Thyroid gland (tissue), 4 donors: ENCODE measurements at regions not wholly inside any gene's neighbourhood (a gene's known extent, or its start where the extent isn't known, plus 50 kb on each side); places are given as distances from the start of the nearest gene placed in this dataset.

ENCODE experiments used
- DNase-seq, 2 donors: peaks; one replicate each; pipeline ENCODE4 v3.0.0-alpha.2; 2019
- H3K27ac ChIP-seq, 3 donors: fragments of 200-600 bp; sonication (generic); 1 replicate in 2 of 3; 2 replicates in 1 of 3; pipeline ENCODE4 v1.5.1; 2016 to 2019; ENCODE audit warnings: mild to moderate bottlenecking in 1 of 3, moderate library complexity in 1 of 3
- H3K27me3 ChIP-seq: fragments of 200-600 bp; sonication (generic); one replicate; pipeline ENCODE4 v1.5.1; 2019
- H3K36me3 ChIP-seq, 2 donors: fragments of 200-600 bp; sonication (generic); one replicate each; pipeline ENCODE4 v1.5.1; 2016 to 2019
- H3K4me1 ChIP-seq, 2 donors: fragments of 200-600 bp; sonication (generic); one replicate each; pipeline ENCODE4 v1.5.1; 2017 to 2019
- H3K4me3 ChIP-seq, 3 donors: fragments of 200-600 bp; sonication (generic); replicated peaks in 1 of 3; 1 replicate in 2 of 3; 2 replicates in 1 of 3; pipeline ENCODE4 v1.5.1; 2016; ENCODE audit warnings: mild to moderate bottlenecking in 1 of 3
- H3K9me3 ChIP-seq: fragments of 200-600 bp; sonication (generic); one replicate; pipeline ENCODE4 v1.5.1; 2017
- CTCF ChIP-seq, 6 experiments: fragments of 200-600 bp in 3 of 6; fragments of 450-650 bp in 3 of 6; sonication (generic) in 3 of 6; IDR thresholded peaks; one replicate each; pipeline ENCODE4 v1.5.1; 2016 to 2019; ENCODE audit warnings: antibody characterized with exemption in 6 of 6, mild to moderate bottlenecking in 2 of 6, inconsistent platforms in 1 of 6, moderate library complexity in 1 of 6
- POLR2A ChIP-seq, 2 donors: fragments of 450-650 bp; IDR thresholded peaks; one replicate each; pipeline ENCODE4 v1.6.1; 2017; ENCODE audit warnings: antibody characterized with exemption in 2 of 2, mild to moderate bottlenecking in 2 of 2, moderate library complexity in 1 of 2
- WGBS, 2 donors: methylation state at CpG; one replicate each; pipeline ENCODE4 v1.1.5; 2017; 5-methylcytosine and 5-hydroxymethylcytosine counted together
- intact Hi-C: fragments of 100-400 bp; cut with DNase I; formaldehyde crosslinking; loops from one replicate; pipeline ENCODE4 v1.15.1; 2023

- Histone ChIP-seq H3K4me1 (peaks cover 0 to 13% of the 10 kb centered on the region in 2 donors), H3K27me3 (no peaks in the 10 kb centered on the region), H3K36me3 (no peaks in the 10 kb centered on the region), H3K9me3 (no peaks in the 10 kb centered on the region), H3K4me3 (no peak overlapping the region), H3K27ac (no peak overlapping the region)
- TF ChIP-seq CTCF (IDR thresholded peaks at IDR 0.05) (no peak), POLR2A (IDR thresholded peaks at IDR 0.05) (no peak)
- no peak for DNase-seq
- intact Hi-C loops, result loop anchor here (10.0 kb wide), 1 partner anchor 74 kb away; no protein-coding TSS in a partner anchor
- 84 to 88% methylated on average over 3 of the region's 3 CpGs for WGBS, 2 donors
Observed at GRCh38 chr6:14209000-14209399, 91.4 kb downstream of the CD83 start.

GRCh38 chr6:14210077-14210476 is 92.5 kb downstream of the CD83 start:
- Histone ChIP-seq H3K4me3 (no peak overlapping the region), H3K27me3 (no peaks in the 10 kb centered on the region), H3K27ac (no peak overlapping the region), H3K9me3 (no peaks in the 10 kb centered on the region), H3K36me3 (no peaks in the 10 kb centered on the region), H3K4me1 (peaks cover 0 to 13% of the 10 kb centered on the region in 2 donors)
- WGBS, 2 donors, result 85 to 88% methylated on average over 10 of the region's 10 CpGs
- intact Hi-C loops, result loop anchor here (10.0 kb wide), 1 partner anchor 105 kb away; no protein-coding TSS in a partner anchor
- no peak for DNase-seq
- TF ChIP-seq CTCF (IDR thresholded peaks at IDR 0.05) (no peak), POLR2A (IDR thresholded peaks at IDR 0.05) (no peak)

GRCh38 chr6:14210663-14211561 is 93.3 kb downstream of the CD83 start:
- Histone ChIP-seq H3K27me3 (no peaks in the 10 kb centered on the region), H3K36me3 (no peaks in the 10 kb centered on the region), H3K4me1 (peaks cover 0 to 13% of the 10 kb centered on the region in 2 donors), H3K27ac (peak overlapping the region; percentile 43 to 91 (median 82)), H3K4me3 (peak overlapping the region; percentile 29 to 82 (median 62)), H3K9me3 (no peaks in the 10 kb centered on the region)
- TF ChIP-seq POLR2A (IDR thresholded peaks at IDR 0.05), result peak; percentile 5 to 81
- TF ChIP-seq CTCF (IDR thresholded peaks at IDR 0.05), result peak; percentile 15 to 99 (median 74)
- intact Hi-C loops, result loop anchor here (10.0 kb wide), 1 partner anchor 104 kb away; no protein-coding TSS in a partner anchor
- DNase-seq, result peak; percentile 95 to 96
- WGBS, 2 donors, result 3 to 6% methylated on average over 26 to 33 of the region's 100 CpGs

GRCh38 chr6:14211562-14211942 is 94.0 kb downstream of the CD83 start:
- no peaks in the 10 kb centered on the region for H3K36me3 ChIP-seq
- DNase-seq, result no peak
- H3K9me3 ChIP-seq, result no peaks in the 10 kb centered on the region
- no peaks in the 10 kb centered on the region for H3K27me3 ChIP-seq
- intact Hi-C loops, result loop anchor here (10.0 kb wide), 1 partner anchor 103 kb away; no protein-coding TSS in a partner anchor
- H3K27ac ChIP-seq, result peak overlapping the region in 2 of 3 donors; percentile 37 to 91
- peak overlapping the region in 2 of 3 donors; percentile 35 to 65 for H3K4me3 ChIP-seq
- 41 to 50% methylated on average over 9 to 20 of the region's 20 CpGs for WGBS, 2 donors
- peaks cover 0 to 13% of the 10 kb centered on the region in 2 donors for H3K4me1 ChIP-seq
- TF ChIP-seq POLR2A (IDR thresholded peaks at IDR 0.05) (no peak), CTCF (IDR thresholded peaks at IDR 0.05) (no peak)

- Histone ChIP-seq H3K36me3 (no peaks in the 10 kb centered on the region), H3K27ac (no peak overlapping the region), H3K9me3 (no peaks in the 10 kb centered on the region), H3K4me3 (no peak overlapping the region), H3K4me1 (peaks cover 0 to 13% of the 10 kb centered on the region in 2 donors), H3K27me3 (no peaks in the 10 kb centered on the region)
- 80 to 84% methylated on average over 8 of the region's 8 CpGs for WGBS, 2 donors
- intact Hi-C loops, result loop anchor here (10.0 kb wide), 1 partner anchor 103 kb away; no protein-coding TSS in a partner anchor
- no peak for DNase-seq
- no peak for TF ChIP-seq POLR2A (IDR thresholded peaks at IDR 0.05)
- TF ChIP-seq CTCF (IDR thresholded peaks at IDR 0.05), result no peak
Observed at GRCh38 chr6:14212020-14212419, 94.4 kb downstream of the CD83 start.
